ENCODE measurements at regions not wholly inside any gene's neighbourhood (a gene's known extent, or its start where the extent isn't known, plus 50 kb on each side); places are given as distances from the start of the nearest gene placed in this dataset.

GRCh38 chr4:95982516-95982915 lies 142.6 kb downstream of the PDHA2 start:
- Histone ChIP-seq H3K4me1 (ENCODE audit: control insufficient read depth, low read length) (no peaks in the 10 kb centered on the region), H3K4me3 (ENCODE audit: low read length) (no peak overlapping the region), H3K9me2 (replicated peaks; ENCODE audit: control insufficient read depth, low read length) (no peaks in the 10 kb centered on the region), H3F3A (ENCODE audit: control insufficient read depth, insufficient read depth) (no peaks in the 10 kb centered on the region), H3K36me3 (ENCODE audit: control insufficient read depth, low read length) (no peaks in the 10 kb centered on the region), H3K27ac (ENCODE audit: low read depth, low read length) (no peak overlapping the region), H3K9me3 (ENCODE audit: control insufficient read depth, insufficient read depth, low read length) (peaks cover 13% of the 10 kb centered on the region; the same call in 1 of the 2 replicates), H3K4me2 (ENCODE audit: low read length) (no peak overlapping the region), H3K79me2 (ENCODE audit: control insufficient read depth, low read length) (no peaks in the 10 kb centered on the region), H3K27me3 (ENCODE audit: control insufficient read depth, low read length) (no peaks in the 10 kb centered on the region), H4K20me1 (ENCODE audit: control insufficient read depth, insufficient read depth, low read depth, low read length) (no peaks in the 10 kb centered on the region)
- TF ChIP-seq, protein P1, sequence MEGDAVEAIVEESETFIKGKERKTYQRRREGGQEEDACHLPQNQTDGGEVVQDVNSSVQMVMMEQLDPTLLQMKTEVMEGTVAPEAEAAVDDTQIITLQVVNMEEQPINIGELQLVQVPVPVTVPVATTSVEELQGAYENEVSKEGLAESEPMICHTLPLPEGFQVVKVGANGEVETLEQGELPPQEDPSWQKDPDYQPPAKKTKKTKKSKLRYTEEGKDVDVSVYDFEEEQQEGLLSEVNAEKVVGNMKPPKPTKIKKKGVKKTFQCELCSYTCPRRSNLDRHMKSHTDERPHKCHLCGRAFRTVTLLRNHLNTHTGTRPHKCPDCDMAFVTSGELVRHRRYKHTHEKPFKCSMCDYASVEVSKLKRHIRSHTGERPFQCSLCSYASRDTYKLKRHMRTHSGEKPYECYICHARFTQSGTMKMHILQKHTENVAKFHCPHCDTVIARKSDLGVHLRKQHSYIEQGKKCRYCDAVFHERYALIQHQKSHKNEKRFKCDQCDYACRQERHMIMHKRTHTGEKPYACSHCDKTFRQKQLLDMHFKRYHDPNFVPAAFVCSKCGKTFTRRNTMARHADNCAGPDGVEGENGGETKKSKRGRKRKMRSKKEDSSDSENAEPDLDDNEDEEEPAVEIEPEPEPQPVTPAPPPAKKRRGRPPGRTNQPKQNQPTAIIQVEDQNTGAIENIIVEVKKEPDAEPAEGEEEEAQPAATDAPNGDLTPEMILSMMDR (IDR thresholded peaks at IDR 0.05; ENCODE audit: low read depth, low read length, poor library complexity, severe bottlenecking): no peak
- no peak for TF ChIP-seq EZH2phosphoT487 (IDR thresholded peaks at IDR 0.05; ENCODE audit: borderline replicate concordance, low read length)

DNA sequence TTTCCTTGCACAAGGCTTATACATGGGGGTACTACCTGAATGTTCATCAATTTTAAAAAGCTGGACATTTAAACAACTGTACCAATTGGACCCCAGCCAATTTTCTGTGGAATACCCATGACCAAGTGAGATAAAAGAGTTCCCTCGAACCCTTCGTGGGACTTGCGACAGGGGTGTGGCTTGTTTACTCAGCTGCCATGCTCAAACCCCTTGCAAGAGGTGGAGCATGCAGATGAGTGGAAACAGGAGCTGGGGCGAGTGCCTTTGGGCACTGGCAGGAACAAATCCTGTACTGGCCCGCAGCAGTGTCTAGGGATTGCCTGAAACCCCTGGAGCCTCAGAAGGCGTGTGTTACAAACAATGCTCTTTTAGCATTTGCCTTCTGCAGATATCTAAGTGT lies 144.2 kb downstream of the PDHA2 start:
- TF ChIP-seq, protein P1 (IDR thresholded peaks at IDR 0.05; ENCODE audit: low read depth, low read length, poor library complexity, severe bottlenecking): no peak
- TF ChIP-seq EZH2phosphoT487 (IDR thresholded peaks at IDR 0.05; ENCODE audit: borderline replicate concordance, low read length): no peak
- Histone ChIP-seq H3K79me2 (ENCODE audit: control insufficient read depth, low read length) (no peaks in the 10 kb centered on the region), H3K4me1 (ENCODE audit: control insufficient read depth, low read length) (no peaks in the 10 kb centered on the region)

DNA sequence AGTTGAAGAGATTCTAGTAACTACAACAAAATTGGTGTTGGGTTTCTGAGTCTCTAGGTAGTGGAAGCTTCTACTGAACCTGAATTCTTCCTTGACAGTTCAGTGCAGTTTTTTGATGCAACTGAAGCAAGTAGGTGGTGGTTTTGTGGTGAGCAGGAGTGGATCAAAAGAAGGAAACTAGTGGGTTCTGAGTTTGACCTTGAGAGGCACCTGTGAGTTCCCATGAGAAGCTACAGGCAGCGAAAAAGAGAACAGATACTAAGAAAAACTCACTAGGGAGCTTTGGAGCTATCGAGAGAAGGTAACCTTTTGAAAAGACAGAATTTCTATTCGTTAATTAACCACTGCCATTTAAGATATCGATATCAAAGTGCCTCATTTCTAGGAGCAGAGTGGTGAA lies 145.2 kb downstream of the PDHA2 start:
- no peaks in the 10 kb centered on the region for H3K4me1 ChIP-seq (ENCODE audit: control insufficient read depth, low read length)
- H3K4me3 ChIP-seq (ENCODE audit: low read length): no peak overlapping the region
- no peaks in the 10 kb centered on the region for H3K27me3 ChIP-seq (ENCODE audit: control insufficient read depth, low read length)
- no peaks in the 10 kb centered on the region for H3K36me3 ChIP-seq (ENCODE audit: control insufficient read depth, low read length)
- H3K4me2 ChIP-seq (ENCODE audit: low read length): no peak overlapping the region
- H3F3A ChIP-seq (ENCODE audit: control insufficient read depth, insufficient read depth): no peaks in the 10 kb centered on the region
- H3K9me2 ChIP-seq (replicated peaks; ENCODE audit: control insufficient read depth, low read length): no peaks in the 10 kb centered on the region
- H4K20me1 ChIP-seq (ENCODE audit: control insufficient read depth, insufficient read depth, low read depth, low read length): no peaks in the 10 kb centered on the region
- peaks cover 11% of the 10 kb centered on the region; the same call in 1 of the 2 replicates for H3K9me3 ChIP-seq (ENCODE audit: control insufficient read depth, insufficient read depth, low read length)
- H3K79me2 ChIP-seq (ENCODE audit: control insufficient read depth, low read length): no peaks in the 10 kb centered on the region
- TF ChIP-seq, protein P1 (IDR thresholded peaks at IDR 0.05; ENCODE audit: low read depth, low read length, poor library complexity, severe bottlenecking): no peak
- no peak for TF ChIP-seq EZH2phosphoT487 (IDR thresholded peaks at IDR 0.05; ENCODE audit: borderline replicate concordance, low read length)
- no peak overlapping the region for H3K27ac ChIP-seq (ENCODE audit: low read depth, low read length)

More for the DNA sequence above, 144.2 kb downstream of the PDHA2 start:
- no peaks in the 10 kb centered on the region for H4K20me1 ChIP-seq (ENCODE audit: control insufficient read depth, insufficient read depth, low read depth, low read length)
- no peaks in the 10 kb centered on the region for H3K36me3 ChIP-seq (ENCODE audit: control insufficient read depth, low read length)
- H3K4me3 ChIP-seq (ENCODE audit: low read length): no peak overlapping the region
- no peaks in the 10 kb centered on the region for H3F3A ChIP-seq (ENCODE audit: control insufficient read depth, insufficient read depth)
- no peak overlapping the region for H3K4me2 ChIP-seq (ENCODE audit: low read length)
- no peaks in the 10 kb centered on the region for H3K27me3 ChIP-seq (ENCODE audit: control insufficient read depth, low read length)
- no peaks in the 10 kb centered on the region for H3K9me2 ChIP-seq (replicated peaks; ENCODE audit: control insufficient read depth, low read length)
- H3K27ac ChIP-seq (ENCODE audit: low read depth, low read length): no peak overlapping the region
- H3K9me3 ChIP-seq (ENCODE audit: control insufficient read depth, insufficient read depth, low read length): peaks cover 13% of the 10 kb centered on the region; the same call in 1 of the 2 replicates

Data from DOHH2 (cell line).